Sigmoid colon (tissue), 6 donors: ENCODE measurements at regions not wholly inside any gene's neighbourhood (a gene's known extent, or its start where the extent isn't known, plus 50 kb on each side); places are given as distances from the start of the nearest gene placed in this dataset.

Experiments
- DNase-seq: peaks from one replicate; pipeline ENCODE4 v3.0.0-alpha.2; 2019
- H3K27ac ChIP-seq, 4 donors: fragments of 200-600 bp; sonication (generic); one replicate each; pipeline ENCODE4 v1.5.1; 2016 to 2019; ENCODE audit warnings: mild to moderate bottlenecking in 1 of 4
- H3K27me3 ChIP-seq, 3 donors: fragments of 200-600 bp; sonication (generic); one replicate each; pipeline ENCODE4 v1.5.1; 2019; ENCODE audit warnings: mild to moderate bottlenecking in 1 of 3
- H3K36me3 ChIP-seq, 4 donors: fragments of 200-600 bp; sonication (generic); one replicate each; pipeline ENCODE4 v1.5.1; 2016 to 2019
- H3K4me1 ChIP-seq, 4 donors: fragments of 200-600 bp; sonication (generic); one replicate each; pipeline ENCODE4 v1.5.1; 2017 to 2019
- H3K4me3 ChIP-seq, 4 donors: fragments of 200-600 bp; sonication (generic); one replicate each; pipeline ENCODE4 v1.5.1; 2017 to 2019; ENCODE audit warnings: mild to moderate bottlenecking in 2 of 4, moderate library complexity in 1 of 4
- H3K9me3 ChIP-seq, 4 donors: fragments of 200-600 bp in 3 of 4; sonication (generic) in 3 of 4; one replicate each; pipeline versions ENCODE4 v1.5.1 to v1.6.1; 2013 to 2019
- CTCF ChIP-seq, 4 experiments: fragments of 450-650 bp in 3 of 4; fragments of 200-600 bp in 1 of 4; IDR thresholded peaks; one replicate each; pipeline ENCODE4 v1.5.1; 2016 to 2019; ENCODE audit warnings: antibody characterized with exemption in 4 of 4, mild to moderate bottlenecking in 3 of 4, moderate library complexity in 2 of 4
- EP300 ChIP-seq, 4 donors: sonication (generic); formaldehyde crosslinking; IDR thresholded peaks; one replicate each; pipeline ENCODE4 v1.6.1; 2017; ENCODE audit warnings: antibody characterized with exemption in 4 of 4
- POLR2A ChIP-seq, 2 donors: fragments of 450-650 bp; IDR thresholded peaks; one replicate each; pipeline ENCODE4 v1.6.1; 2016; ENCODE audit warnings: antibody characterized with exemption in 2 of 2, mild to moderate bottlenecking in 2 of 2, moderate library complexity in 2 of 2
- POLR2AphosphoS5 ChIP-seq, 4 donors: sonication (generic); formaldehyde crosslinking; IDR thresholded peaks; one replicate each; pipeline ENCODE4 v1.6.1; 2017; ENCODE audit warnings: antibody characterized with exemption in 4 of 4
- WGBS, 2 donors: extraction: QIAGEN DNeasy Blood & Tissue Kit; methylation state at CpG; one replicate each; pipeline ENCODE4 v1.1.7; 2013; 5-methylcytosine and 5-hydroxymethylcytosine counted together
- intact Hi-C: fragments of 100-400 bp; cut with DNase I; formaldehyde crosslinking; loops from one replicate; pipeline ENCODE4 v1.15.1; 2023
- donor health status: healthy with polysubstance abuse.
- donor health status: healthy.

- TF ChIP-seq EP300 (IDR thresholded peaks at IDR 0.05) (no peak), POLR2AphosphoS5 (IDR thresholded peaks at IDR 0.05) (no peak), CTCF (IDR thresholded peaks at IDR 0.05) (no peak), POLR2A (IDR thresholded peaks at IDR 0.05) (no peak)
- Histone ChIP-seq H3K9me3 (no peaks in the 10 kb centered on the region), H3K27me3 (no peaks in the 10 kb centered on the region), H3K36me3 (no peaks in the 10 kb centered on the region), H3K4me1 (peaks cover 0 to 7% (median 5%) of the 10 kb centered on the region in 4 donors), H3K27ac (peak overlapping the region in 1 of 4 donors; percentile 14), H3K4me3 (no peak overlapping the region)
- DNase-seq: no peak
- intact Hi-C loops: no loop called here
These were observed 117.1 kb upstream of the ZNF462 start for GRCh38 chr9:106745876-106746275.

- TF ChIP-seq POLR2A (IDR thresholded peaks at IDR 0.05) (no peak), POLR2AphosphoS5 (IDR thresholded peaks at IDR 0.05) (no peak), CTCF (IDR thresholded peaks at IDR 0.05) (no peak), EP300 (IDR thresholded peaks at IDR 0.05) (no peak)
- intact Hi-C loops: no loop called here
- 86 to 88% methylated on average over 5 of the region's 5 CpGs for WGBS, 2 donors
These were observed 111.3 kb upstream of the ZNF462 start for GRCh38 chr9:106751681-106752080.

GRCh38 chr9:106752581-106752980 is 110.4 kb upstream of the ZNF462 start:
- 76% methylated on average over 3 of the region's 3 CpGs for WGBS, 2 donors
- H3K27ac ChIP-seq: no peak overlapping the region
- no peaks in the 10 kb centered on the region for H3K27me3 ChIP-seq
- no peak overlapping the region for H3K4me3 ChIP-seq
- intact Hi-C loops: no loop called here
- DNase-seq: no peak
- H3K36me3 ChIP-seq: no peaks in the 10 kb centered on the region
- H3K9me3 ChIP-seq: no peaks in the 10 kb centered on the region
- peaks cover 0 to 37% (median 21%) of the 10 kb centered on the region in 4 donors for H3K4me1 ChIP-seq
- no peak for TF ChIP-seq EP300 (IDR thresholded peaks at IDR 0.05)
- no peak for TF ChIP-seq POLR2AphosphoS5 (IDR thresholded peaks at IDR 0.05)
- TF ChIP-seq POLR2A (IDR thresholded peaks at IDR 0.05): no peak
- no peak for TF ChIP-seq CTCF (IDR thresholded peaks at IDR 0.05)

More at GRCh38 chr9:106751681-106752080, 111.3 kb upstream of the ZNF462 start:
- no peaks in the 10 kb centered on the region for H3K9me3 ChIP-seq
- H3K4me1 ChIP-seq: peaks cover 0 to 37% (median 21%) of the 10 kb centered on the region in 4 donors
- no peak overlapping the region for H3K27ac ChIP-seq
- no peak overlapping the region for H3K4me3 ChIP-seq
- no peak for DNase-seq
- no peaks in the 10 kb centered on the region for H3K27me3 ChIP-seq
- no peaks in the 10 kb centered on the region for H3K36me3 ChIP-seq

GRCh38 chr9:106753155-106753671 is 109.8 kb upstream of the ZNF462 start:
- Histone ChIP-seq H3K27me3 (no peaks in the 10 kb centered on the region), H3K36me3 (no peaks in the 10 kb centered on the region), H3K27ac (peak overlapping the region in 1 of 4 donors; percentile 24), H3K9me3 (no peaks in the 10 kb centered on the region), H3K4me1 (peaks cover 0 to 37% (median 21%) of the 10 kb centered on the region in 4 donors), H3K4me3 (no peak overlapping the region)
- intact Hi-C loops: no loop called here
- WGBS, 2 donors: 26 to 46% methylated on average over 4 of the region's 4 CpGs
- no peak for TF ChIP-seq EP300 (IDR thresholded peaks at IDR 0.05)
- TF ChIP-seq POLR2A (IDR thresholded peaks at IDR 0.05): no peak
- TF ChIP-seq CTCF (IDR thresholded peaks at IDR 0.05): no peak
- TF ChIP-seq POLR2AphosphoS5 (IDR thresholded peaks at IDR 0.05): no peak
- DNase-seq: no peak

GRCh38 chr9:106755736-106756135 is 107.2 kb upstream of the ZNF462 start:
- H3K27me3 ChIP-seq: no peaks in the 10 kb centered on the region
- intact Hi-C loops: no loop called here
- no peak overlapping the region for H3K4me3 ChIP-seq
- no peaks in the 10 kb centered on the region for H3K36me3 ChIP-seq
- no peak for DNase-seq
- peaks cover 0 to 37% (median 21%) of the 10 kb centered on the region in 4 donors for H3K4me1 ChIP-seq
- 81 to 84% methylated on average over 7 of the region's 7 CpGs for WGBS, 2 donors
- H3K27ac ChIP-seq: peak overlapping the region; percentile 58 to 80 (median 70)
- TF ChIP-seq POLR2A (IDR thresholded peaks at IDR 0.05) (no peak), POLR2AphosphoS5 (IDR thresholded peaks at IDR 0.05) (no peak), CTCF (IDR thresholded peaks at IDR 0.05) (no peak)
- H3K9me3 ChIP-seq: no peaks in the 10 kb centered on the region
